C4-2B (cell line): ENCODE measurements at regions not wholly inside any gene's neighbourhood (a gene's known extent, or its start where the extent isn't known, plus 50 kb on each side); places are given as distances from the start of the nearest gene placed in this dataset.

Experiments used
- H3K27ac ChIP-seq: fragments of 450-650 bp; 2 replicates; pipeline ENCODE4 v1.5.1; 2017
- ZFX ChIP-seq: fragments of 450-650 bp; IDR thresholded peaks from 2 replicates; pipeline ENCODE4 v1.6.1; 2017
- TF ChIP-seq, protein P1 (sequence below): fragments of 450-650 bp; conservative IDR thresholded peaks from 2 replicates; pipeline ENCODE4 v1.5.1; 2017; ENCODE audit warnings: mild to moderate bottlenecking

- no peak overlapping the region for H3K27ac ChIP-seq
- TF ChIP-seq, protein P1, sequence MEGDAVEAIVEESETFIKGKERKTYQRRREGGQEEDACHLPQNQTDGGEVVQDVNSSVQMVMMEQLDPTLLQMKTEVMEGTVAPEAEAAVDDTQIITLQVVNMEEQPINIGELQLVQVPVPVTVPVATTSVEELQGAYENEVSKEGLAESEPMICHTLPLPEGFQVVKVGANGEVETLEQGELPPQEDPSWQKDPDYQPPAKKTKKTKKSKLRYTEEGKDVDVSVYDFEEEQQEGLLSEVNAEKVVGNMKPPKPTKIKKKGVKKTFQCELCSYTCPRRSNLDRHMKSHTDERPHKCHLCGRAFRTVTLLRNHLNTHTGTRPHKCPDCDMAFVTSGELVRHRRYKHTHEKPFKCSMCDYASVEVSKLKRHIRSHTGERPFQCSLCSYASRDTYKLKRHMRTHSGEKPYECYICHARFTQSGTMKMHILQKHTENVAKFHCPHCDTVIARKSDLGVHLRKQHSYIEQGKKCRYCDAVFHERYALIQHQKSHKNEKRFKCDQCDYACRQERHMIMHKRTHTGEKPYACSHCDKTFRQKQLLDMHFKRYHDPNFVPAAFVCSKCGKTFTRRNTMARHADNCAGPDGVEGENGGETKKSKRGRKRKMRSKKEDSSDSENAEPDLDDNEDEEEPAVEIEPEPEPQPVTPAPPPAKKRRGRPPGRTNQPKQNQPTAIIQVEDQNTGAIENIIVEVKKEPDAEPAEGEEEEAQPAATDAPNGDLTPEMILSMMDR = no peak
- no peak for TF ChIP-seq ZFX
Measured at GRCh38 chr10:21061184-21061583, 164.1 kb upstream of the NEBL start.

- no peak for TF ChIP-seq ZFX
- TF ChIP-seq, protein P1 = no peak
Measured at GRCh38 chr10:21060626-21061025, 163.5 kb upstream of the NEBL start.

DNA sequence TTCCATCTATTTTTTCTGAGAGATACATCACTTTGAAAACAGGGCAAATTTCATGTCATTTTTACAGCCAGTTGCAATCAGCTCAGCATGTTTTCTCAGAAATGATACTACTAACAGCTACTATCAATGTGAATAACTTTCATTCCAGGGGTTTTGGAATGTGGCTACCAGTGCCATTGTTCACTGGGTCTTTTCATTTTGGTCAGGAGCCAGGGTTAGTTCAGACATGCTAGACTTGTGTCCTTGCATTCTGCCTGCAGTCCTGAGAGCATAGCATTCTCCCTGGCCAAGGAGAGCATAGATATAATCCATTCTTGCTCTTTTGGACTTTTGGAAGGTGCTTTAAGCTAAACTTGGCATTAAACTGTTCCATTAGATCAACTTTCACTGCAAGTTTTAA lies 160.9 kb upstream of the NEBL start:
- TF ChIP-seq, protein P1 = no peak
- no peak for TF ChIP-seq ZFX
- no peak overlapping the region for H3K27ac ChIP-seq

More at GRCh38 chr10:21060626-21061025, 163.5 kb upstream of the NEBL start:
- H3K27ac ChIP-seq = no peak overlapping the region

DNA sequence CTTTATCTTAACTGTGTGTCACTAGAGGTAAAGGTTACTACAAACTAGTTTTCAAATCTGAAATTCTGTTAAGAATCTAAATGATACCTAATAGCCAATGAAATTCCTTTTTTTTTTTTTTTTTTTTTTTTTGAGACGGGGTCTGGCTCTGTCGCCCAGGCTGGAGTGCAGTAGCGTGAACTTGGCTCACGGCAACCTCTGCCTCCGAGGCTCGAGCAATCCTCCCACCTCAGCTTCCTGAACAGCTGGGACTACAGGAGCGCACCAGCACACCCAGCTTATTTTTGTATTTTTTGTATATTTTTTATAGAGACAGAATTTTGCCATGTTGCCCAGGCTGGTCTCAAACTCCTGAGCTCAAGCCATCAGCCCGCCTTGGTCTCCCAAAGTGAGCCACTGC lies 160.3 kb upstream of the NEBL start:
- no peak overlapping the region for H3K27ac ChIP-seq
- TF ChIP-seq, protein P1 = no peak
- TF ChIP-seq ZFX = no peak

DNA sequence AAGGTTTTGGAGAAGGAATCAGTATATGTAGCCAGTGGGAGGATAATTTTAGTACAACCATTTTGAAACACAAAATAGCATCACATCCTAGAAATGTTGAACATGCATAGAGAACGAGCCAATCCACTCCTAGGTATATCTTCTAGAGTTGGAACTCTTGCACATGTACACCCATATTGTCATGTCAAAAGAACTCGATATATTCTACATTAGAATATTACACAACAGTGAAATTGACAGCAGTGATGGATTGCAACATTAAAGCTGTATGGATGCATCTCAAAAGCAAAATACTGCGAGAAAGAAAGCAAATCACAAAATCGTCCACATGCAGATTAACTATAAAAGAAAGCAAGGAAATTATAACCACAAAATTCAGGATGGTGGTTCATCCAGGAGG lies 159.3 kb upstream of the NEBL start:
- no peak for TF ChIP-seq ZFX
- TF ChIP-seq, protein P1 = no peak

GRCh38 chr10:21055339-21056135 lies 158.4 kb upstream of the NEBL start:
- TF ChIP-seq, protein P1 = no peak
- TF ChIP-seq ZFX = no peak
- no peak overlapping the region for H3K27ac ChIP-seq

More for the DNA sequence above, 159.3 kb upstream of the NEBL start:
- no peak overlapping the region for H3K27ac ChIP-seq

GRCh38 chr10:21053953-21054690 lies 157.0 kb upstream of the NEBL start:
- H3K27ac ChIP-seq = no peak overlapping the region
- no peak for TF ChIP-seq ZFX
- TF ChIP-seq, protein P1 = no peak
